Astrocyte of the spinal cord (primary cell): ENCODE measurements at regions not wholly inside any gene's neighbourhood (a gene's known extent, or its start where the extent isn't known, plus 50 kb on each side); places are given as distances from the start of the nearest gene placed in this dataset.

Experiments
- DNase-seq: peaks from one replicate; pipeline ENCODE4 v3.0.0; 2011; ENCODE audit warnings: low read depth, low spot score
- H3K4me3 ChIP-seq: 2 replicates; pipeline ENCODE4 v1.5.1; 2011; ENCODE audit warnings: low read depth, mild to moderate bottlenecking, low read length, moderate library complexity
- in situ Hi-C: cut with HindIII; loops from 2 replicates; pipeline ENCODE4 v1.10.0; 2017; ENCODE audit warnings: low sequenced_read_pairs
- TF ChIP-seq, protein P1 (sequence below): IDR thresholded peaks from 2 replicates; pipeline ENCODE4 v1.5.1; 2012; ENCODE audit warnings: low read depth, mild to moderate bottlenecking, low read length, inconsistent platforms

DNA sequence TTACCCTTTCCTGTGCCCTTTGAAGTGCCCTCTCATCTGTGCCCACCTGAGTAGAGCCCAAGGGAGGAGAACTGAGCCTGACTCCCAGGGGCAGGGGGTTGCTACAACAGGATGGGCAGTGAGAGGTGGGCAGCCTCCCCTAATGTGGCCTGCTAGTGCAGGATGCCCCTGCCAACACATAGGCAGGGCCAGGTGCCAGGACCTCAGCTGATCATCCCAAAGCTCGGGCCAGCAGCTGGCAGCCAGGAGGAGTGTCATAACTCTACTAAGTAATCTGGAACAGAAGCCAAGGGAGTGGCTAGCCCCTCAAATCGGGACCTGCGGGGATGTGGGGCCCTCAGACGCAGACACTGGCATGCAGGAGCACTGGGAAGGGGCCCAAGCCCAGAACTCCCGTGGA, 208.8 kb upstream of the RAB4A start:
- TF ChIP-seq, protein P1, sequence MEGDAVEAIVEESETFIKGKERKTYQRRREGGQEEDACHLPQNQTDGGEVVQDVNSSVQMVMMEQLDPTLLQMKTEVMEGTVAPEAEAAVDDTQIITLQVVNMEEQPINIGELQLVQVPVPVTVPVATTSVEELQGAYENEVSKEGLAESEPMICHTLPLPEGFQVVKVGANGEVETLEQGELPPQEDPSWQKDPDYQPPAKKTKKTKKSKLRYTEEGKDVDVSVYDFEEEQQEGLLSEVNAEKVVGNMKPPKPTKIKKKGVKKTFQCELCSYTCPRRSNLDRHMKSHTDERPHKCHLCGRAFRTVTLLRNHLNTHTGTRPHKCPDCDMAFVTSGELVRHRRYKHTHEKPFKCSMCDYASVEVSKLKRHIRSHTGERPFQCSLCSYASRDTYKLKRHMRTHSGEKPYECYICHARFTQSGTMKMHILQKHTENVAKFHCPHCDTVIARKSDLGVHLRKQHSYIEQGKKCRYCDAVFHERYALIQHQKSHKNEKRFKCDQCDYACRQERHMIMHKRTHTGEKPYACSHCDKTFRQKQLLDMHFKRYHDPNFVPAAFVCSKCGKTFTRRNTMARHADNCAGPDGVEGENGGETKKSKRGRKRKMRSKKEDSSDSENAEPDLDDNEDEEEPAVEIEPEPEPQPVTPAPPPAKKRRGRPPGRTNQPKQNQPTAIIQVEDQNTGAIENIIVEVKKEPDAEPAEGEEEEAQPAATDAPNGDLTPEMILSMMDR = no peak
- no peak for DNase-seq
- no peak overlapping the region for H3K4me3 ChIP-seq
- in situ Hi-C loops = no loop called here

DNA sequence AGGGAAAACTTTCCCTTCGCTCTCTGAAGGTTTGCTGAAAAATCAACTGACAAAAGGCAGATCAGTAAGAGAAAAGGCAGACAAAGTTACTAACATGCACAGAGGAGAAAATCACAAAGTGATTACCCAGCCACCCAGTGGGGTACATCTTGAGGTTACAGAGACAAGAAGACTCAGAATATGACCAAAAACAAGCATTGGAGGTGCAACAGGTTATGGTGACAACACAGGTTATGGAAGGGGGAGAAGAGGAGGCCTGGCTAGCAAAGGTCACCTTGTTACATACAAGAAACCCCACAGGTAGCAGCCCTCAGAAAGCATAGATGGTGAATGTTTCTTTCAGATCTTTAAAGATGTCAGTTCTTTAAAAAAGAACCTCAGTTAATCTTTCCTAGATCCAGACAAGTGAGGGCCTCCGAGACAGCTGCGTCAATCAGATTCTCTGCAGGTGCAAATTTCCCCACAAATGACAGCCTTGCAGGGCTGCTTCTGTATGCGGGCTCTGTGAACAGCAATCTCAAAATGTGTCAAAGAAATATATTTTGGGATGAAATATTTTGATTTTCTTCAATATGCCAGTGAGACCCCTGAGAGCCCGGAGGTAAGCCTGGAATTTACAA, 207.6 kb upstream of the RAB4A start:
- TF ChIP-seq, protein P1 = no peak
- H3K4me3 ChIP-seq = no peak overlapping the region
- DNase-seq = no peak
- in situ Hi-C loops = no loop called here

DNA sequence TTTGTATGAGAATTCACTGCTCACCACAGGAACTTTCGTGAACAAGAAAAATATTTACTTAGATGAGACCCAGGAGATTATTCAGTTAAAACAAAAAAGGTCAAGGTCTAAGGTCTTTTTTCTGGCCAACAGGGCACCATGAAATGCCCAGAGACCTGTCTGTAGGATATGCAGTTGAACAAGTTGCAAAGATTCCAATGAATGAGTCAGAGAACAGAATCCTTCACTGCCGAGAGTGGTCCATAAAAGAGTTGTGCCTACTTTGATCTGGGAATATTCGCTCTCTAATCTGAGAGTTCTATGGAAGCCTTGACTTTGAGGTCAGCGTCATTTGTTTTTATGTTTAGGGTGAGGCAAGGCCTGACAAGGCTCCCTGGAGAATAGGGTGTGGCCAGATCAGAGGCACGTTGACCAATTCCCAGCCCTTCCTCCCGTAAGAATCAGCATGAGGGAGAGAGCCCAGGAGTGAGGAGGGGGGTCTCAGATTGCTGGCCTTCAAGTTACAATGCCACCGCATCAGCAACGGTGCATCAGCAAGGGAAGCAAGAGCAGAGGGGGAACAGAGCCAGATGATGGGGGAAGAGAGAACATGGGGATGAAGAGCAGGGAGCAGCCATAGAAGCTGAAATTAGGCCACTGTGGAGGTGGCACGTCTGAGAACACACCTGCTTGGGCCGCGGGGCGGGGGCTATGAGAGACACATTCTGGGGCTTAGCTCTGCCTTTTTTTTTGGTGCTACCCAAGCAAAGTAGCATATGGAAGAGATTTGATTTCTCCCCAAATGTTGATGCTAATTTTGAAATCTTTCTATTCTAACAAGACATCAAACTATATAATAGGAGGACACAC, 206.4 kb upstream of the RAB4A start:
- no peak for DNase-seq
- H3K4me3 ChIP-seq = no peak overlapping the region
- in situ Hi-C loops = no loop called here
- TF ChIP-seq, protein P1 = no peak

DNA sequence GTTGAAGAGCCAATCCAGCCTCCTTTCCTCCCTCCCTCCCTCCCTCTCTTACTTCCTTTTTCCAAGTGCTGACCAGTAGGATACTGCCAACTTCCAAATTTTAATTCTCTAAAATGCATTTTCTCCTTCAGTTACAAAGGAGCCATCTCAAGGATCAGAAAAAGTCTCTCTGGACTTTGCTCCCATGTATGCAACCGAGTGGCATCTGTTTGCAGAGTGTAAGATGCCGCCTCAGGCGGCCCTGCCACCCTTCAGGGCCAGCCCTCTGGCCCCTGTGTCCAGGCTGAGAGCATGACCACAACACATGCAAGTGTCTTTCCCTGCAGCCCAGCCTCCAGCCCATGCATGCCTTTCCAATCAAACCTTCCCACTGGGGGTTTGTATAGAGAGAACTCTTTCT, 205.3 kb upstream of the RAB4A start:
- TF ChIP-seq, protein P1 = no peak
- in situ Hi-C loops = no loop called here
- no peak for DNase-seq

DNA sequence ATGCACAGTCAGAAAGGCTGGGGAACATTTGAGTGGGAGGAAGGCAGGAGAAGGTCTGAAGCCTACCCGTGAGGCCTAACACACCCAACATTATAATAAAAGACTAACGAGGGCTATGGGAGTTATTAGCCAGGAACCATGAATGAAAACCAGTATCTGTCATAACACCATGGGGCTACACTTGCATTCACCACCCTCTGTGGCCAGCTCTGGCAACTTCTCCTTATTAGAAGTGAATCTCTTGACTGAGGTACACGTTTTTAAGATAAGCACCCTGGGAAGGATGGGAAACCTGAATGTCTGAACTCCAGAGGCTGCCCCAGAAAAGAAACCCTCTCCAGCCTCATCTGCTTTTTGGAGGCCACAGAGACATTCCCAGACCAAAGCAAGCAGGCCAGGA, 204.3 kb upstream of the RAB4A start:
- in situ Hi-C loops = no loop called here
- DNase-seq = no peak
- TF ChIP-seq, protein P1 = no peak
- H3K4me3 ChIP-seq = no peak overlapping the region

More for the DNA sequence above, 205.3 kb upstream of the RAB4A start:
- H3K4me3 ChIP-seq = no peak overlapping the region

DNA sequence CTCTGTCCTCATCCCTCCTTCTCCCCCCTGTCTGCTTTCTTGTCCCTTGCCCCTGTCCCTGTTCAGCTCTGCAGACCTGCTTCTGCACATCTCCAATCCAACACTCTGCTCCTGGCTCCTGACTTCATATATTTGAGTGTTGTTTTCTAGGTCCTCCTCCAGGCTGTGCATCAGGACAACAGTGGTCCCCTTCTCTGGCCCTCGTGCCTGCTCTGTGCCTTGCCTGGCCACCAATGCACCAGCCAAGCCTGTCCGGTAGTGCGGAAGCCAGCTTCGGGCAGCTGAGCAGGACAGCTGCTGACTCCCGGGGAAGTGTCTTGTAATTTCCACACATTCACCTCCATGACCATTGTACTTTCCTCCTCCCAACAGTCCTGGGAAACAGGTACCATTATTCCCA, 203.4 kb upstream of the RAB4A start:
- in situ Hi-C loops = no loop called here
- H3K4me3 ChIP-seq = no peak overlapping the region
- DNase-seq = no peak
- TF ChIP-seq, protein P1 = no peak
